Astrocyte of the cerebellum (primary cell): ENCODE measurements at regions not wholly inside any gene's neighbourhood (a gene's known extent, or its start where the extent isn't known, plus 50 kb on each side); places are given as distances from the start of the nearest gene placed in this dataset.

Experiments used
- DNase-seq: peaks from one replicate; pipeline ENCODE4 v3.0.0-alpha.2; 2011; ENCODE audit warnings: low read depth
- H3K4me3 ChIP-seq: 2 replicates; pipeline ENCODE4 v1.5.1; 2011; ENCODE audit warnings: mild to moderate bottlenecking, low read depth, low read length, moderate library complexity
- in situ Hi-C: cut with HindIII; loops from 2 replicates; pipeline ENCODE4 v1.10.0; 2017; ENCODE audit warnings: low sequenced_read_pairs
- TF ChIP-seq, protein P1 (sequence below): IDR thresholded peaks from 2 replicates; pipeline ENCODE4 v1.5.1; 2012; ENCODE audit warnings: low read length, low read depth, moderate library complexity, mild to moderate bottlenecking; ENCODE audit errors: missing control alignments

DNA sequence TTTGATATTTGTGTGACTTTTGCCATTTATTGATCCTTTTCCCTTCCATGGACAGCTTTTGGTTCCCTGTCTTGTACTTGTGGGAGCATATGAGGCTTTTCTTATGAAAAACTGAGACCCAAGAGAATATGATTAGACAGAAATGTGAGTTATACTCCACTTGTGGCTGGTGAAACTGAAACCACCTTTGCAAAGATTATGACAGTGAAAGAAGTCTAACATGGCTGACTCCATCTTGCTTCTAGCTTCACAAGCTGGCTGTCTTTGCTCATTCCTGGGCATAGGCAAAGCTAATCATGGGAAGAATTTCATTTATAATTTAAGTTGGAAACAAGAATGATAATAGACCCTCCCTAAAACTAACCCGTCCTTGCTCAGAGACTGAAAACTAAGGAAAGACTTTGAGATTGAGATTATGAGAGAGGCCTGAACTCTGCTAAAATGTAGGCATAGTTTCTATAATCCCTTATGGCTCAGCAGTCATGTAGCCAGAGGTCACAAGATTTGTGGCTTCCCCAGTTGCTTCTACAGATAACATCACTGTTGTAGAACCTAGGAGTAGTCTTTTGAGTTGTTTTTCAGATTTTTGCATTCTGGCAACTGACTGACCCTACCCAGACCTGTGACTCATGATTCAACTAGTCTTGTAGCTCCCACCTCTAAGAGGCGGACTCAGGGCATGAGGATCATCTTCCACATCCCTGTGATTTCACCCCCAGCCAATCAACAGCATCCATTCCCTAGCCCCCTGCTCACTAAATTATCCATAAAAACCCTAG lies 50.9 kb upstream of the CD2AP start:
- H3K4me3 ChIP-seq: no peak overlapping the region
- DNase-seq: no peak
- TF ChIP-seq, protein P1, sequence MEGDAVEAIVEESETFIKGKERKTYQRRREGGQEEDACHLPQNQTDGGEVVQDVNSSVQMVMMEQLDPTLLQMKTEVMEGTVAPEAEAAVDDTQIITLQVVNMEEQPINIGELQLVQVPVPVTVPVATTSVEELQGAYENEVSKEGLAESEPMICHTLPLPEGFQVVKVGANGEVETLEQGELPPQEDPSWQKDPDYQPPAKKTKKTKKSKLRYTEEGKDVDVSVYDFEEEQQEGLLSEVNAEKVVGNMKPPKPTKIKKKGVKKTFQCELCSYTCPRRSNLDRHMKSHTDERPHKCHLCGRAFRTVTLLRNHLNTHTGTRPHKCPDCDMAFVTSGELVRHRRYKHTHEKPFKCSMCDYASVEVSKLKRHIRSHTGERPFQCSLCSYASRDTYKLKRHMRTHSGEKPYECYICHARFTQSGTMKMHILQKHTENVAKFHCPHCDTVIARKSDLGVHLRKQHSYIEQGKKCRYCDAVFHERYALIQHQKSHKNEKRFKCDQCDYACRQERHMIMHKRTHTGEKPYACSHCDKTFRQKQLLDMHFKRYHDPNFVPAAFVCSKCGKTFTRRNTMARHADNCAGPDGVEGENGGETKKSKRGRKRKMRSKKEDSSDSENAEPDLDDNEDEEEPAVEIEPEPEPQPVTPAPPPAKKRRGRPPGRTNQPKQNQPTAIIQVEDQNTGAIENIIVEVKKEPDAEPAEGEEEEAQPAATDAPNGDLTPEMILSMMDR: no peak
- in situ Hi-C loops: no loop called here

DNA sequence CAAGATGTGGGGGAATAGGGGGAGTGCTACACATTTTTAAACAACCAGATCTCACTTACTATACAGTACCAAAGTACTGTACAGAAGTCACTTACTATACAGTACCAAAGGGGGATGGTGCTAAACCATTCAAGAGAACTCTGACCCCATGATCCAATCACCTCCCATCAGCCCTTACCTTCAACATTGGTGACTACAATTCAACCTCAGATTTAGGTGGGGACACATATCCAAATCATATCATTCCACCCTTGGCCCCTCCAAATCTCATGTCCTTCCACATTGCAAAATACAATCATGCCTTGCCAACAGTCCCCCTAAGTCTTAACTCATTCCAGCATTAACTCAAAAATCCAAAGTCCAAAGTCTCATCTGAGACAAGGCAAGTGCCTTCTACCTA lies 49.9 kb upstream of the CD2AP start:
- in situ Hi-C loops: no loop called here
- no peak overlapping the region for H3K4me3 ChIP-seq
- TF ChIP-seq, protein P1: no peak
- DNase-seq: no peak
